ENCODE measurements at regions not wholly inside any gene's neighbourhood (a gene's known extent, or its start where the extent isn't known, plus 50 kb on each side); places are given as distances from the start of the nearest gene placed in this dataset.

GRCh38 chr1:88274431-88274830 lies 409.6 kb upstream of the PKN2 start:
- DNase-seq, result no peak

GRCh38 chr1:88275259-88275862 lies 408.7 kb upstream of the PKN2 start:
- no peak for DNase-seq

GRCh38 chr1:88276163-88276562 lies 407.9 kb upstream of the PKN2 start:
- no peak for DNase-seq

- DNase-seq, result no peak
Measured at GRCh38 chr1:88284066-88284465, 400.0 kb upstream of the PKN2 start.

GRCh38 chr1:88284666-88285366 lies 399.3 kb upstream of the PKN2 start:
- DNase-seq, result no peak

- DNase-seq, result no peak
Measured at GRCh38 chr1:88286716-88287115, 397.4 kb upstream of the PKN2 start.

- no peak for DNase-seq
Measured at GRCh38 chr1:88288571-88288970, 395.5 kb upstream of the PKN2 start.

- no peak for DNase-seq
Measured at GRCh38 chr1:88289401-88290102, 394.5 kb upstream of the PKN2 start.

GRCh38 chr1:88291611-88292354 lies 392.3 kb upstream of the PKN2 start:
- no peak for DNase-seq

GRCh38 chr1:88293691-88294190 lies 390.3 kb upstream of the PKN2 start:
- DNase-seq, result no peak

- no peak for DNase-seq
Measured at GRCh38 chr1:88296227-88296626, 387.8 kb upstream of the PKN2 start.

- no peak for DNase-seq
Measured at GRCh38 chr1:88296642-88297041, 387.4 kb upstream of the PKN2 start.

GRCh38 chr1:88298506-88298905 lies 385.6 kb upstream of the PKN2 start:
- no peak for DNase-seq

- no peak for DNase-seq
Measured at GRCh38 chr1:88300752-88301263, 383.3 kb upstream of the PKN2 start.

- no peak for DNase-seq
Measured at GRCh38 chr1:88302843-88303486, 381.1 kb upstream of the PKN2 start.

GRCh38 chr1:88311265-88311664 lies 372.8 kb upstream of the PKN2 start:
- no peak for DNase-seq

GRCh38 chr1:88311907-88312306 lies 372.2 kb upstream of the PKN2 start:
- no peak for DNase-seq

- DNase-seq, result no peak
Measured at GRCh38 chr1:88317396-88317795, 366.7 kb upstream of the PKN2 start.

GRCh38 chr1:88318740-88319139 lies 365.3 kb upstream of the PKN2 start:
- no peak for DNase-seq

- DNase-seq, result no peak
Measured at GRCh38 chr1:88320291-88320690, 363.8 kb upstream of the PKN2 start.

GRCh38 chr1:88321706-88322105 lies 362.4 kb upstream of the PKN2 start:
- no peak for DNase-seq

GRCh38 chr1:88324899-88325298 lies 359.2 kb upstream of the PKN2 start:
- no peak for DNase-seq

Measured in NCI-H1048 (cell line).